HEK293 (cell line): ENCODE measurements at regions not wholly inside any gene's neighbourhood (a gene's known extent, or its start where the extent isn't known, plus 50 kb on each side); places are given as distances from the start of the nearest gene placed in this dataset.

Experiments
- CTCF ChIA-PET: fragments of 350-600 bp; formaldehyde crosslinking; extraction: SDS; loops from one replicate; lab custom pipeline; 2021; ENCODE audit warnings: antibody characterized with exemption; lab: Yijun Ruan, JAX
- POLR2A ChIA-PET: fragments of 300-600 bp; formaldehyde crosslinking; extraction: SDS; loops from one replicate; lab custom pipeline; 2020; ENCODE audit warnings: antibody characterized with exemption, inconsistent platforms; lab: Yijun Ruan, JAX
- H3K27ac ChIP-seq: fragments of 200-500 bp; sonication (Bioruptor generic); 2 replicates; pipeline ENCODE4 v1.5.1; 2014; ENCODE audit warnings: low read depth, low read length, control low read depth, inconsistent platforms; ENCODE audit errors: extremely low read depth
- H3K36me3 ChIP-seq, 2 experiments: fragments of 200-500 bp in 1 of 2; sonication (Bioruptor generic) in 1 of 2; 1 replicate in 1 of 2; 2 replicates in 1 of 2; pipeline ENCODE4 v1.5.1; 2014 to 2017; ENCODE audit warnings: inconsistent platforms in 2 of 2, low read length in 2 of 2; ENCODE audit not compliant: control insufficient read depth in 2 of 2, insufficient read depth in 1 of 2
- H3K4me1 ChIP-seq: fragments of 200-500 bp; sonication (Bioruptor generic); 2 replicates; pipeline ENCODE4 v1.5.1; 2014; ENCODE audit warnings: mild to moderate bottlenecking, low read length, inconsistent platforms; ENCODE audit not compliant: control insufficient read depth, insufficient read depth
- H3K4me3 ChIP-seq: 2 replicates; pipeline ENCODE4 v1.5.1; 2011; ENCODE audit warnings: low read depth, mild to moderate bottlenecking, control low read depth, low read length, moderate library complexity
- H3K9me3 ChIP-seq: fragments of 200-500 bp; sonication (Bioruptor generic); 2 replicates; pipeline ENCODE4 v1.5.1; 2014; ENCODE audit warnings: low read depth, low read length, inconsistent platforms; ENCODE audit not compliant: control insufficient read depth, insufficient read depth
- KLF9 ChIP-seq: fragments of 450-650 bp; formaldehyde crosslinking; IDR thresholded peaks from 2 replicates; pipeline ENCODE4 v1.5.1; 2016; ENCODE audit warnings: missing biosample characterization, missing genetic modification characterization, low read depth
- MZF1 ChIP-seq: fragments of 450-650 bp; formaldehyde crosslinking; IDR thresholded peaks from 2 replicates; pipeline ENCODE4 v1.5.1; 2017; ENCODE audit warnings: missing biosample characterization, missing genetic modification characterization, borderline replicate concordance
- OVOL3 ChIP-seq: fragments of 450-650 bp; formaldehyde crosslinking; IDR thresholded peaks from 2 replicates; pipeline ENCODE4 v1.5.1; 2016; ENCODE audit warnings: missing biosample characterization, missing genetic modification characterization
- PRDM1 ChIP-seq: fragments of 450-650 bp; formaldehyde crosslinking; IDR thresholded peaks from 2 replicates; pipeline ENCODE4; 2016; ENCODE audit warnings: missing biosample characterization, missing genetic modification characterization
- TRIM28 ChIP-seq: IDR thresholded peaks from 2 replicates; pipeline ENCODE4 v1.6.1; 2011; ENCODE audit warnings: low read length, control low read depth, borderline replicate concordance
- YY2 ChIP-seq: fragments of 450-650 bp; formaldehyde crosslinking; IDR thresholded peaks from 2 replicates; pipeline ENCODE4 v1.5.1; 2016; ENCODE audit warnings: missing biosample characterization, missing genetic modification characterization
- ZBTB11 ChIP-seq: fragments of 450-650 bp; formaldehyde crosslinking; conservative IDR thresholded peaks from 2 replicates; pipeline ENCODE4 v1.5.1; 2016; ENCODE audit warnings: low read depth, missing biosample characterization, missing genetic modification characterization
- ZBTB17 ChIP-seq: fragments of 450-650 bp; formaldehyde crosslinking; IDR thresholded peaks from 2 replicates; pipeline ENCODE4 v1.5.1; 2016; ENCODE audit warnings: missing biosample characterization, missing genetic modification characterization
- ZBTB20 ChIP-seq: fragments of 450-650 bp; formaldehyde crosslinking; IDR thresholded peaks from 2 replicates; pipeline ENCODE4 v1.5.1; 2016; ENCODE audit warnings: missing biosample characterization, missing genetic modification characterization
- ZNF10 ChIP-seq: fragments of 450-650 bp; formaldehyde crosslinking; IDR thresholded peaks from 2 replicates; pipeline ENCODE4 v1.5.1; 2017; ENCODE audit warnings: missing biosample characterization, missing genetic modification characterization
- ZNF133 ChIP-seq: fragments of 450-650 bp; formaldehyde crosslinking; IDR thresholded peaks from 2 replicates; pipeline ENCODE4 v1.5.1; 2016; ENCODE audit warnings: missing biosample characterization, missing genetic modification characterization
- ZNF202 ChIP-seq: fragments of 450-650 bp; formaldehyde crosslinking; IDR thresholded peaks from 2 replicates; pipeline ENCODE4 v1.5.1; 2016; ENCODE audit warnings: missing biosample characterization, missing genetic modification characterization, borderline replicate concordance
- ZNF211 ChIP-seq: fragments of 450-650 bp; formaldehyde crosslinking; IDR thresholded peaks from 2 replicates; pipeline ENCODE4 v1.5.1; 2016; ENCODE audit warnings: low read depth, missing biosample characterization, missing genetic modification characterization
- ZNF223 ChIP-seq: fragments of 450-650 bp; formaldehyde crosslinking; IDR thresholded peaks from 2 replicates; pipeline ENCODE4 v1.5.1; 2016; ENCODE audit warnings: missing biosample characterization, missing genetic modification characterization
- ZNF248 ChIP-seq: fragments of 450-650 bp; formaldehyde crosslinking; IDR thresholded peaks from 2 replicates; pipeline ENCODE4 v1.5.1; 2017; ENCODE audit warnings: missing biosample characterization, missing genetic modification characterization
- ZNF416 ChIP-seq: fragments of 450-650 bp; formaldehyde crosslinking; IDR thresholded peaks from 2 replicates; pipeline ENCODE4 v1.5.1; 2016; ENCODE audit warnings: missing biosample characterization, missing genetic modification characterization
- ZNF426 ChIP-seq: fragments of 450-650 bp; formaldehyde crosslinking; IDR thresholded peaks from 2 replicates; pipeline ENCODE4 v1.5.1; 2017; ENCODE audit warnings: missing biosample characterization, missing genetic modification characterization, mild to moderate bottlenecking, inconsistent platforms, moderate library complexity
- ZNF433 ChIP-seq: fragments of 450-650 bp; formaldehyde crosslinking; IDR thresholded peaks from 2 replicates; pipeline ENCODE4 v1.5.1; 2016; ENCODE audit warnings: missing biosample characterization, missing genetic modification characterization, low read depth
- ZNF530 ChIP-seq: fragments of 450-650 bp; formaldehyde crosslinking; IDR thresholded peaks from 2 replicates; pipeline ENCODE4 v1.5.1; 2016; ENCODE audit warnings: low read depth, missing biosample characterization, missing genetic modification characterization
- ZNF544 ChIP-seq: fragments of 450-650 bp; formaldehyde crosslinking; IDR thresholded peaks from 2 replicates; pipeline ENCODE4 v1.5.0; 2017; ENCODE audit warnings: missing biosample characterization, missing genetic modification characterization
- ZNF555 ChIP-seq: fragments of 450-650 bp; formaldehyde crosslinking; conservative IDR thresholded peaks from 2 replicates; pipeline ENCODE4 v1.5.1; 2017; ENCODE audit warnings: missing biosample characterization, mild to moderate bottlenecking, missing genetic modification characterization, inconsistent platforms
- ZNF623 ChIP-seq: fragments of 450-650 bp; formaldehyde crosslinking; IDR thresholded peaks from 2 replicates; pipeline ENCODE4 v1.5.1; 2016; ENCODE audit warnings: missing biosample characterization, missing genetic modification characterization
- ZNF626 ChIP-seq: fragments of 450-650 bp; sonication (Bioruptor Pico); formaldehyde crosslinking; IDR thresholded peaks from 2 replicates; pipeline ENCODE4 v1.5.1; 2018; ENCODE audit warnings: missing biosample characterization, missing genetic modification characterization, inconsistent platforms
- ZNF664 ChIP-seq: fragments of 450-650 bp; formaldehyde crosslinking; IDR thresholded peaks from 2 replicates; pipeline ENCODE4 v1.5.1; 2016; ENCODE audit warnings: missing biosample characterization, missing genetic modification characterization
- ZNF670 ChIP-seq: fragments of 450-650 bp; formaldehyde crosslinking; IDR thresholded peaks from 2 replicates; pipeline ENCODE4 v1.5.1; 2016; ENCODE audit warnings: missing biosample characterization, missing genetic modification characterization, low read depth
- TF ChIP-seq, protein P1 (sequence below): fragments of 450-650 bp; formaldehyde crosslinking; IDR thresholded peaks from 2 replicates; pipeline ENCODE4 v1.5.1; 2017; ENCODE audit warnings: missing biosample characterization, missing genetic modification characterization
- TF ChIP-seq, protein P2 (sequence below): fragments of 450-650 bp; formaldehyde crosslinking; IDR thresholded peaks from 2 replicates; pipeline ENCODE4 v1.5.1; 2016; ENCODE audit warnings: missing biosample characterization, missing genetic modification characterization

DNA sequence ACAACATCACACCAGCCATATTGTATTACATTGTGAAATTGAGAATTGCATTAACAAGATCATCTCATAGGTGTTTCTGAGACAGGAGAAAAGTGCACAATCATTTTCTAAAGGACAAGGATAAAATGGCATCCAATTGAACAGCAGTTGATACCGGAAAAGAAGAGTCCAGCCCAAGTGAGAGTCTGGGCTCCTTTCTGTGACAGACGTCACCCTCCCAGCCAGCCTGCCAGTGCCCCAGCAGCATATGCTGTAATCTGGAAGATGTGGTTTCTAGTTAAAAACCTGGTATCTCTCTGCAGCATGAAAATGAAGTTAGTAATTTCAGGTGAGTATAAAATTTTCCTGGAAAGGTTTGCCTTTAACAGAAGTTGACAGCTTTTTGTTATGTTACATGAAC lies 1531.7 kb upstream of the PIK3C3 start:
- CTCF ChIA-PET = no interaction called here
- no peak overlapping the region for H3K4me3 ChIP-seq
- POLR2A ChIA-PET = no interaction called here
- H3K27ac ChIP-seq = no peak overlapping the region
- no peaks in the 10 kb centered on the region for H3K4me1 ChIP-seq
- no peaks in the 10 kb centered on the region for H3K9me3 ChIP-seq
- no peak for TF ChIP-seq TRIM28
- TF ChIP-seq ZNF211 (tag by site-specific recombination) = no peak
- TF ChIP-seq ZNF555 (tag by site-specific recombination) = no peak
- TF ChIP-seq ZNF416 (tag by site-specific recombination) = no peak
- TF ChIP-seq KLF9 = no peak
- no peak for TF ChIP-seq ZNF626 (tag by site-specific recombination)
- TF ChIP-seq YY2 (tag by site-specific recombination) = no peak
- no peak for TF ChIP-seq ZNF664
- TF ChIP-seq ZNF223 (tag by site-specific recombination) = no peak
- no peak for TF ChIP-seq ZNF426
- TF ChIP-seq ZNF10 = no peak
- H3K36me3 ChIP-seq = no peaks in the 10 kb centered on the region

- Histone ChIP-seq H3K9me3 (no peaks in the 10 kb centered on the region), H3K36me3 (no peaks in the 10 kb centered on the region), H3K27ac (no peak overlapping the region), H3K4me1 (no peaks in the 10 kb centered on the region), H3K4me3 (no peak overlapping the region)
- POLR2A ChIA-PET = no interaction called here
- TF ChIP-seq ZNF544 (no peak), MZF1 (tag by site-specific recombination) (no peak), PRDM1 (no peak), ZBTB20 (tag by site-specific recombination) (no peak), ZNF433 (tag by site-specific recombination) (no peak), ZNF555 (tag by site-specific recombination) (no peak), ZNF670 (no peak), ZNF133 (tag by site-specific recombination) (no peak), ZBTB11 (tag by site-specific recombination) (no peak), ZNF202 (no peak), ZNF623 (tag by site-specific recombination) (no peak), ZNF530 (no peak), ZBTB17 (no peak), OVOL3 (tag by site-specific recombination) (no peak), ZNF248 (no peak)
- TF ChIP-seq, protein P1, sequence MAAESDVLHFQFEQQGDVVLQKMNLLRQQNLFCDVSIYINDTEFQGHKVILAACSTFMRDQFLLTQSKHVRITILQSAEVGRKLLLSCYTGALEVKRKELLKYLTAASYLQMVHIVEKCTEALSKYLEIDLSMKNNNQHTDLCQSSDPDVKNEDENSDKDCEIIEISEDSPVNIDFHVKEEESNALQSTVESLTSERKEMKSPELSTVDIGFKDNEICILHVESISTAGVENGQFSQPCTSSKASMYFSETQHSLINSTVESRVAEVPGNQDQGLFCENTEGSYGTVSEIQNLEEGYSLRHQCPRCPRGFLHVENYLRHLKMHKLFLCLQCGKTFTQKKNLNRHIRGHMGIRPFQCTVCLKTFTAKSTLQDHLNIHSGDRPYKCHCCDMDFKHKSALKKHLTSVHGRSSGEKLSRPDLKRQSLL = no peak
- TF ChIP-seq, protein P2, sequence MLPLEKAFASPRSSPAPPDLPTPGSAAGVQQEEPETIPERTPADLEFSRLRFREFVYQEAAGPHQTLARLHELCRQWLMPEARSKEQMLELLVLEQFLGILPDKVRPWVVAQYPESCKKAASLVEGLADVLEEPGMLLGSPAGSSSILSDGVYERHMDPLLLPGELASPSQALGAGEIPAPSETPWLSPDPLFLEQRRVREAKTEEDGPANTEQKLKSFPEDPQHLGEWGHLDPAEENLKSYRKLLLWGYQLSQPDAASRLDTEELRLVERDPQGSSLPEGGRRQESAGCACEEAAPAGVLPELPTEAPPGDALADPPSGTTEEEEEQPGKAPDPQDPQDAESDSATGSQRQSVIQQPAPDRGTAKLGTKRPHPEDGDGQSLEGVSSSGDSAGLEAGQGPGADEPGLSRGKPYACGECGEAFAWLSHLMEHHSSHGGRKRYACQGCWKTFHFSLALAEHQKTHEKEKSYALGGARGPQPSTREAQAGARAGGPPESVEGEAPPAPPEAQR (tag by site-specific recombination) = no peak
- CTCF ChIA-PET = no interaction called here
These were observed 1534.4 kb upstream of the PIK3C3 start for GRCh38 chr18:40420675-40421074.
